ENCODE measurements at regions not wholly inside any gene's neighbourhood (a gene's known extent, or its start where the extent isn't known, plus 50 kb on each side); places are given as distances from the start of the nearest gene placed in this dataset.

DNA sequence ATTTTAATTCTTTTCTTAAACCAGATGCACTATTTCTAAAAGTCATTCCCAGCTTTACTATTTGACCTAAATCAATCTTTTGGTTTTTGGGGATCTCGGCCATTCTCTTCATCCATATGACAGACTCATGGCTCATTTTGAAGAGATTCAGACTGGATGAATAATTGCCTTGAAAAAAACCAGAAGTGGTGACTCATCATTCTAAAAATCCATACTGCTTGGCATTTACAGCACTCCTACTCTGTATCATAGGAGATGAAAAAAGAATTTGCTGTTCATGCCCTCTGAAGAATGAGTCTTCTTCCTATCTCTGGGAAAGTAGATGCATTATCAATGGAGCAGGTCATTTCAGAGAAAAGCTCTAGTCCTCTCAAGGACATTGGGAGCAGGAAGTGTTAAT is 220.5 kb upstream of the RPS6KA3 start:
- TF ChIP-seq POLR2AphosphoS5 (IDR thresholded peaks at IDR 0.05) (no peak), POLR2A (IDR thresholded peaks at IDR 0.05) (no peak)
- TF ChIP-seq, protein P1, sequence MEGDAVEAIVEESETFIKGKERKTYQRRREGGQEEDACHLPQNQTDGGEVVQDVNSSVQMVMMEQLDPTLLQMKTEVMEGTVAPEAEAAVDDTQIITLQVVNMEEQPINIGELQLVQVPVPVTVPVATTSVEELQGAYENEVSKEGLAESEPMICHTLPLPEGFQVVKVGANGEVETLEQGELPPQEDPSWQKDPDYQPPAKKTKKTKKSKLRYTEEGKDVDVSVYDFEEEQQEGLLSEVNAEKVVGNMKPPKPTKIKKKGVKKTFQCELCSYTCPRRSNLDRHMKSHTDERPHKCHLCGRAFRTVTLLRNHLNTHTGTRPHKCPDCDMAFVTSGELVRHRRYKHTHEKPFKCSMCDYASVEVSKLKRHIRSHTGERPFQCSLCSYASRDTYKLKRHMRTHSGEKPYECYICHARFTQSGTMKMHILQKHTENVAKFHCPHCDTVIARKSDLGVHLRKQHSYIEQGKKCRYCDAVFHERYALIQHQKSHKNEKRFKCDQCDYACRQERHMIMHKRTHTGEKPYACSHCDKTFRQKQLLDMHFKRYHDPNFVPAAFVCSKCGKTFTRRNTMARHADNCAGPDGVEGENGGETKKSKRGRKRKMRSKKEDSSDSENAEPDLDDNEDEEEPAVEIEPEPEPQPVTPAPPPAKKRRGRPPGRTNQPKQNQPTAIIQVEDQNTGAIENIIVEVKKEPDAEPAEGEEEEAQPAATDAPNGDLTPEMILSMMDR (IDR thresholded peaks at IDR 0.05 in 8 of 11, conservative IDR thresholded peaks at IDR 0.05 in 3 of 11): no peak

DNA sequence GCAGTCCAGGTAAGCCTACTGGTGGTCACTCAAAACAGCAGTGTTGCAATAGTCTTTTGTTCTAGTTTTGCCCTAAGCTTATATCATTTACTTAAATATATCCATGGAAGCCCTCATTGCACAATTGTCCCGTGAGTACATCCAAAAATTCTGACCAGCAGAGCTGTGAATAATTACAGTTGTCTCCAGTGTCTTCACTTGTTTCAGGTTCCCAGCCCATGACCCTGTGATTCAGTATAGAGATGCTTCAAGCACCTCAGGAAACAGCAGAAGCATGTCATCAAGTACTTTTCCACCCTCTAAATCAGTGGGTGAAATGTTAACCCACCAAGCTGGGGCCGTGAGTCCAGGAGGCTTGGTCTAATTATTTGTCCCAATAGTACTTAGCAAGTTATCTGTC is 214.9 kb upstream of the RPS6KA3 start:
- H3K4me1 ChIP-seq: no peaks in the 10 kb centered on the region
- no peak for TF ChIP-seq POLR2AphosphoS5 (IDR thresholded peaks at IDR 0.05)
- TF ChIP-seq, protein P1 (IDR thresholded peaks at IDR 0.05 in 8 of 11, conservative IDR thresholded peaks at IDR 0.05 in 3 of 11): no peak
- DNase-seq: no peak
- H3K36me3 ChIP-seq: no peaks in the 10 kb centered on the region
- no peak overlapping the region for H3K27ac ChIP-seq
- peaks cover 0 to 4% (median 0%) of the 10 kb centered on the region in 7 donors for H3K27me3 ChIP-seq (replicated peaks in 1 of 7)
- intact Hi-C loops (cut with DNase I; ENCODE audit: low total_unique reads): no loop called here
- no peaks in the 10 kb centered on the region for H3K9me3 ChIP-seq
- 55 to 83% (median 70%) methylated on average over 2 of the region's 2 CpGs for WGBS, 5 donors
- H3K4me3 ChIP-seq: no peak overlapping the region

More for the DNA sequence above, 220.5 kb upstream of the RPS6KA3 start:
- WGBS, 5 donors: 58 to 81% (median 68%) methylated on average over 1 of the region's 1 CpG
- H3K4me3 ChIP-seq: no peak overlapping the region
- no peaks in the 10 kb centered on the region for H3K27me3 ChIP-seq (replicated peaks in 1 of 7)
- no peaks in the 10 kb centered on the region for H3K36me3 ChIP-seq
- no peak overlapping the region for H3K27ac ChIP-seq
- no peak for DNase-seq
- H3K9me3 ChIP-seq: no peaks in the 10 kb centered on the region
- H3K4me1 ChIP-seq: no peaks in the 10 kb centered on the region
- intact Hi-C loops (cut with DNase I; ENCODE audit: low total_unique reads): no loop called here

DNA sequence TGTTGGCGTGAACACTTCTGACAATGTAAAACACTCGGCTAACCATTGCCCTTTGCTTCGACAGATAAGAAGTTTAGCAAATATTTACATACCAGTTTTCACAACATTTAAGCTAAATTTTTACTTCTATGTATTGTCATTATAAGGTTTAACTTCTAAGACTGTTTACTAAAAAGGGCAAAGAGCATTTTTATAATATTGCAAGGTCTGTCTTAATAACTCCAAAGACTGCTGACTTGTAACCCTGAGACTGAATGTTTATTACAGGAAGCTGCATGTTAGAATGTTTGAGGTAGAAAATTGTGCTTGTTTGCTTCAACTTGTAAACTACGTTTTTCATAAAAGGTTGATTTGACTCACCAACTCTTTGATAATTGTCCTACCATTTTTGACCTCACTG is 213.2 kb upstream of the RPS6KA3 start:
- intact Hi-C loops (cut with DNase I; ENCODE audit: low total_unique reads): no loop called here
- no peak overlapping the region for H3K4me3 ChIP-seq
- H3K27me3 ChIP-seq (replicated peaks in 1 of 7): peaks cover 0 to 4% (median 0%) of the 10 kb centered on the region in 7 donors
- H3K4me1 ChIP-seq: no peaks in the 10 kb centered on the region
- DNase-seq: no peak
- TF ChIP-seq, protein P1 (IDR thresholded peaks at IDR 0.05 in 8 of 11, conservative IDR thresholded peaks at IDR 0.05 in 3 of 11): no peak
- no peak for TF ChIP-seq POLR2A (IDR thresholded peaks at IDR 0.05)
- TF ChIP-seq POLR2AphosphoS5 (IDR thresholded peaks at IDR 0.05): no peak
- H3K27ac ChIP-seq: no peak overlapping the region
- no peaks in the 10 kb centered on the region for H3K9me3 ChIP-seq
- no peaks in the 10 kb centered on the region for H3K36me3 ChIP-seq
- WGBS, 5 donors: 71 to 81% (median 77%) methylated on average over 4 of the region's 4 CpGs

DNA sequence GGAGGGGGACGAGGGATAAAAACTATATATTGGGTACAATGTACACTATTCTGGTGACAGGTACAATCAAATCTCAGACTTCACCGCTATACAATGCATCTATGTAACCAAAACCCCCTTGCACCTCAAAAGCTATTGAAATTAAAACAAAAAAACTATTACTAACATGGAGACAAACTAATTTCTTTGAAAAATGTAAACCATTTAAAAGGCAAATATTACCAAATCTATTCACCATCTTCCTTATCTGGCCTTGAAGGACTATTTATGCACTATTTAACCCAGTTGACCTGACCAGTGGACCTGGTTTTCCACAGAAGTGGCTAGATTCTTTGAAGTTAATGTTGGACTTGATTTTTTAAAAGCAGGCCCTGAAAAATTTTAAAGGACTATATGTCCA is 212.3 kb upstream of the RPS6KA3 start:
- H3K27me3 ChIP-seq (replicated peaks in 1 of 7): peaks cover 0 to 4% (median 0%) of the 10 kb centered on the region in 7 donors
- intact Hi-C loops (cut with DNase I; ENCODE audit: low total_unique reads): no loop called here
- WGBS, 5 donors: 57 to 95% (median 88%) methylated on average over 2 of the region's 2 CpGs
- H3K9me3 ChIP-seq: no peaks in the 10 kb centered on the region
- H3K4me1 ChIP-seq: no peaks in the 10 kb centered on the region
- DNase-seq: no peak
- H3K36me3 ChIP-seq: no peaks in the 10 kb centered on the region
- no peak overlapping the region for H3K27ac ChIP-seq
- no peak overlapping the region for H3K4me3 ChIP-seq
- TF ChIP-seq, protein P1 (IDR thresholded peaks at IDR 0.05 in 8 of 11, conservative IDR thresholded peaks at IDR 0.05 in 3 of 11): no peak
- TF ChIP-seq POLR2AphosphoS5 (IDR thresholded peaks at IDR 0.05) (no peak), POLR2A (IDR thresholded peaks at IDR 0.05) (no peak)

Data from spleen (tissue), 11 donors.